NB4 (cell line): ENCODE measurements at regions not wholly inside any gene's neighbourhood (a gene's known extent, or its start where the extent isn't known, plus 50 kb on each side); places are given as distances from the start of the nearest gene placed in this dataset.

Source experiments
- DNase-seq: peaks from one replicate; pipeline ENCODE4 v3.0.0; 2010; ENCODE audit warnings: low read depth
- H3K4me3 ChIP-seq: one replicate; pipeline ENCODE4 v1.5.1; 2011; ENCODE audit warnings: mild to moderate bottlenecking, low read depth, low read length, moderate library complexity
- CTCF ChIP-seq: IDR thresholded peaks from one replicate; pipeline ENCODE4 v1.5.1; 2012; ENCODE audit warnings: low read depth, low read length
- MYC ChIP-seq: IDR thresholded peaks from 2 replicates; pipeline ENCODE4 v1.6.1; 2011; ENCODE audit warnings: low read depth, low read length
- POLR2A ChIP-seq: IDR thresholded peaks from 2 replicates; pipeline ENCODE4 v1.6.1; 2011; ENCODE audit warnings: mild to moderate bottlenecking; ENCODE audit not compliant: insufficient read length; ENCODE audit errors: extremely low read depth
- TF ChIP-seq, protein P1 (sequence below): IDR thresholded peaks from 2 replicates; pipeline ENCODE4 v1.6.1; 2011; ENCODE audit warnings: low read depth, low read length

- TF ChIP-seq, protein P1, sequence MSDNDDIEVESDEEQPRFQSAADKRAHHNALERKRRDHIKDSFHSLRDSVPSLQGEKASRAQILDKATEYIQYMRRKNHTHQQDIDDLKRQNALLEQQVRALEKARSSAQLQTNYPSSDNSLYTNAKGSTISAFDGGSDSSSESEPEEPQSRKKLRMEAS: no peak
- TF ChIP-seq POLR2A (no peak), MYC (no peak), CTCF (no peak)
- H3K4me3 ChIP-seq: no peak overlapping the region
- DNase-seq: no peak
These were observed 98.6 kb upstream of the KLF7 start for GRCh38 chr2:207264310-207264709.

DNA sequence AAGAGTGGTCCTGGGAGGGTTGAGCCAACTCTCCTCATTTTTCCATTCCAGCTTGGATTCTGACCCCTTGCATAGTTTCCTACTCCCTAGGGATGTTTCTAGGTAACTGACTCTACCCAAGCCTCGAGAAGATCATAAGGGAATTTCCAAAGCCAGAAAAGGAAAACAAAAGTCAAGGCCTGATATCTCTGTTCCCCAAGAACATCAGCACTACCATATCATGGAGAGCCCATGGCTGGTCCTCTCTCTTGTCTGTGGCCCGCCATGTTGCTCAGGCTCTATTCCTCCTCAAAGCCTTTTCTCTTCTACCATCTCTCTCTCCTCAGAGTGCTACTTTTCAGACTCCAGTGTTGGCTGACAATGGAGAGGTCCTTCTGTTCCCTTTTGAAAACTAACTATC is 99.6 kb upstream of the KLF7 start:
- TF ChIP-seq CTCF (no peak), POLR2A (no peak), MYC (no peak)
- TF ChIP-seq, protein P1: no peak
- H3K4me3 ChIP-seq: no peak overlapping the region
- DNase-seq: no peak

DNA sequence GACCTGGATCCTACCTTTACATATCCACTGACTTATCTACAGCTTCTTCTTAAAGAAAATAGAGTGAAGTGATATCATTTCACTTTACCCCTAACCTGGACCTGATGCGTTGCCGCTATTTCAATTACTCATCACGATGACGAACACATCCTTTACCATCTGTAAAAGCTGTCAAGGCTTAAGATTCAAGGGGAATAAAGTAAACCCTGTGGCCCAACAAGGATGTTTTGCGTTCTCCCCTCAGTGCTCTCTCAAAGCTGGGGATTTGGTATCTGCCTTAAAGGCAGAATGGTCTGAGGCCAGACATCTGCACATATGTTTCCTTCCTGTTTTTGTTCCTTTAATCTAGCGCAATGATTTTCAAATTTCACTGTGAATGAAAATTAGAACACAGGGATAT is 100.1 kb upstream of the KLF7 start:
- no peak overlapping the region for H3K4me3 ChIP-seq
- TF ChIP-seq POLR2A: no peak
- no peak for TF ChIP-seq CTCF
- no peak for TF ChIP-seq MYC
- TF ChIP-seq, protein P1: no peak
- DNase-seq: no peak

DNA sequence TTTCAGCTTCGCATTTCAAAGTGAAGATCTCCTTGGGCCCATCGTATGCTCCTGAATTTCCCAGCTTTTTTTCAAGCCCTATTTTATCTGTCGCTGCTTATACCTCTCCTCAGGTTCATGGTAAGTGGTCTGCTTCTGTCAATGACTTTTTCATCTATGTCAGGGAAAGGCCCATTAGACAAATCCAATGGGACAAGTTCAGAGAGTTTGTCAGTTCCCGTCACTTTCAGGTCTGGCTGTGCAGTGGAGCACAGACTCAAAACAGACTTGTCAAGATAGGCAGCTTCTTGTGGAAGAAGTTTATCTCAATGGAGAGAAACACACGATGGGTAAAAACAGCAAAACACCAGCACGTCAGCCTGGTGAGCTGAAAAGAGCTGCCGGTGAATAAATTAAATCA is 100.9 kb upstream of the KLF7 start:
- no peak for DNase-seq
- TF ChIP-seq, protein P1: no peak
- TF ChIP-seq POLR2A (no peak), CTCF (no peak), MYC (no peak)
- no peak overlapping the region for H3K4me3 ChIP-seq

- DNase-seq: no peak
- H3K4me3 ChIP-seq: no peak overlapping the region
- TF ChIP-seq MYC (no peak), CTCF (no peak), POLR2A (no peak)
- TF ChIP-seq, protein P1: no peak
These were observed 103.3 kb upstream of the KLF7 start for GRCh38 chr2:207269038-207269437.
